ENCODE measurements at regions not wholly inside any gene's neighbourhood (a gene's known extent, or its start where the extent isn't known, plus 50 kb on each side); places are given as distances from the start of the nearest gene placed in this dataset.

DNA sequence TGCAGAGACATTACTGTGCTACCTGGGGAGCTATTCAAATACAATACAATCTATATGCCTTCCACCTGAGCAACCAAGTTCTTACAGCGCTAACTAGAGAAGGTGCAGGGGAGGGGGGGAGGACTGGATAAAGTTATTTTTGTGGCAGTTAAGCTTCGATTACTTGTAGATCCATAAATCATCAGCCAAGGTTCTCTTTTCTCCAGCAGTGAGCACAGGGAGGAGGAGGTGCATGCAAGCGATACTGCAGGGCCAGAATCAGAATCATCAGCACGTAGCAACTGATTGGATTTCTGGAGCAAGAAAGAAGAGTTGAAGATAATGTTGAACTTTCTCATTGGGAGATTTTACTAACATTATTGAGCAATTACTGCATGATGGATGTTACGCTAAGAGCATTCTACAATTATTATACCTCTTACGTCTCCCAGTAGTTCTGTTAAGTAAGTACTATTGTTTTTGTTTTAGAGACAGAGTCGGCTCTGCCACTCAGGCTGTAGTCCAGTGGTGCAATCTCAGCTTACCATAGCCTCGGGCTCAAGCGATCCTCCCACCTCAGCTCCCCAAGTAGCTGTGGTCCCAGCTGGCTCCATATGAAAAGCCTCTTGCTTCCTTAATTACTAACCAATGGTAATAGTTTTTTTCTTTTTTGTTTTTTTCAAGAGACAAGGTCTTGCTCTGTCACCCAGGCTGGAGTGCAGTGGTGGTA, 74.6 kb upstream of the EEA1 start:
- no TSS peak for BruUV-seq (replicated peaks)
- Histone ChIP-seq H3K9me3 (ENCODE audit: low read length) (no peaks in the 10 kb centered on the region), H3K9me2 (ENCODE audit: insufficient read depth, low read length) (no peaks in the 10 kb centered on the region), H2AFZ (ENCODE audit: low read length) (no peak overlapping the region), H3K36me3 (ENCODE audit: insufficient read depth, low read length) (no peaks in the 10 kb centered on the region), H4K20me1 (ENCODE audit: insufficient read depth, low read length) (no peaks in the 10 kb centered on the region), H3K79me2 (ENCODE audit: insufficient read depth, low read depth, low read length) (no peaks in the 10 kb centered on the region), H3K4me2 (ENCODE audit: low read length) (no peak overlapping the region), H3K4me1 (ENCODE audit: insufficient read depth, low read length, poor library complexity, severe bottlenecking) (peaks cover 6% of the 10 kb centered on the region), H3K4me3 (ENCODE audit: low read depth, low read length, poor library complexity, severe bottlenecking) (no peak overlapping the region), H3K27ac (ENCODE audit: low read depth, low read length, poor library complexity, severe bottlenecking) (no peak overlapping the region)
- no peak for TF ChIP-seq EZH2phosphoT487 (IDR thresholded peaks at IDR 0.05; ENCODE audit: borderline replicate concordance, low read depth, low read length)
- TF ChIP-seq, protein P1, sequence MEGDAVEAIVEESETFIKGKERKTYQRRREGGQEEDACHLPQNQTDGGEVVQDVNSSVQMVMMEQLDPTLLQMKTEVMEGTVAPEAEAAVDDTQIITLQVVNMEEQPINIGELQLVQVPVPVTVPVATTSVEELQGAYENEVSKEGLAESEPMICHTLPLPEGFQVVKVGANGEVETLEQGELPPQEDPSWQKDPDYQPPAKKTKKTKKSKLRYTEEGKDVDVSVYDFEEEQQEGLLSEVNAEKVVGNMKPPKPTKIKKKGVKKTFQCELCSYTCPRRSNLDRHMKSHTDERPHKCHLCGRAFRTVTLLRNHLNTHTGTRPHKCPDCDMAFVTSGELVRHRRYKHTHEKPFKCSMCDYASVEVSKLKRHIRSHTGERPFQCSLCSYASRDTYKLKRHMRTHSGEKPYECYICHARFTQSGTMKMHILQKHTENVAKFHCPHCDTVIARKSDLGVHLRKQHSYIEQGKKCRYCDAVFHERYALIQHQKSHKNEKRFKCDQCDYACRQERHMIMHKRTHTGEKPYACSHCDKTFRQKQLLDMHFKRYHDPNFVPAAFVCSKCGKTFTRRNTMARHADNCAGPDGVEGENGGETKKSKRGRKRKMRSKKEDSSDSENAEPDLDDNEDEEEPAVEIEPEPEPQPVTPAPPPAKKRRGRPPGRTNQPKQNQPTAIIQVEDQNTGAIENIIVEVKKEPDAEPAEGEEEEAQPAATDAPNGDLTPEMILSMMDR (conservative IDR thresholded peaks at IDR 0.05; ENCODE audit: low read length), result no peak
- DNase-seq (ENCODE audit: low spot score), result no peak
- intact Hi-C loops (cut with micrococcal nuclease; ENCODE audit: unreplicated experiment), result no loop called here
- ChIA-PET POLR2A (interaction anchor here (0.6 to 1.6 kb wide), 4 partner anchors 9 to 80 kb away, joined by 3 to 7 read pairs (median 4); no protein-coding TSS in a partner anchor), CTCF (ENCODE audit: unreplicated experiment) (interaction anchor here (0.6 kb wide), 1 partner anchor 1371 kb away, joined by 3 read pairs; no protein-coding TSS in a partner anchor)

DNA sequence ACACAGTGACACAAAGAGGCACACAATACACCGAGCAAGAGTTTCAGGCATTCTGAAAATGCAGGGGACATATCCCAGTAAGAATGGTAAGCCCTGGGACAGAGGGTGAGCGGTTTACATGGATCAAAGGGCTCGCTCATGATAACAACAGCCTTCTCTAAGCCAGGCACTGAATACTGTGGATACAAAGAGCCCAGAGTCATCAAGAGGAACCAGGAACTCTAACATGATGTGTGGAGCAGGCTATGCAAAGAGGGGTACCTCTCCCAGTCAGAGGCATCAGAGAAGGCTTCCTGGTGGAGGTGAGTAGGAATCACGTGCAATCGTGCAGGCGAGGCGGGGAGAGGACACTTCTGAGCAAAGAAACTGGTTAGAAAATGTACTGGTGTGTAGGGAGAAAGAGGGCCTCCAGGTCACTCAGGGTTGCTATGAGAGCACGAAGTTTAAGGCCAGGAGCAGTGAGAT, 76.9 kb upstream of the EEA1 start:
- no peak overlapping the region for H2AFZ ChIP-seq (ENCODE audit: low read length)
- H4K20me1 ChIP-seq (ENCODE audit: insufficient read depth, low read length), result no peaks in the 10 kb centered on the region
- intact Hi-C loops (cut with micrococcal nuclease; ENCODE audit: unreplicated experiment), result no loop called here
- H3K9me2 ChIP-seq (ENCODE audit: insufficient read depth, low read length), result no peaks in the 10 kb centered on the region
- CTCF ChIA-PET (ENCODE audit: unreplicated experiment), result no interaction called here
- TF ChIP-seq EZH2phosphoT487 (IDR thresholded peaks at IDR 0.05; ENCODE audit: borderline replicate concordance, low read depth, low read length), result no peak
- TF ChIP-seq, protein P1 (conservative IDR thresholded peaks at IDR 0.05; ENCODE audit: low read length), result no peak
- H3K4me2 ChIP-seq (ENCODE audit: low read length), result no peak overlapping the region
- no peak overlapping the region for H3K27ac ChIP-seq (ENCODE audit: low read depth, low read length, poor library complexity, severe bottlenecking)
- no TSS peak for BruUV-seq (replicated peaks)
- no peaks in the 10 kb centered on the region for H3K79me2 ChIP-seq (ENCODE audit: insufficient read depth, low read depth, low read length)
- peaks cover 6% of the 10 kb centered on the region for H3K4me1 ChIP-seq (ENCODE audit: insufficient read depth, low read length, poor library complexity, severe bottlenecking)
- POLR2A ChIA-PET, result interaction anchor here (0.6 to 1.0 kb wide), 4 partner anchors 14 to 666 kb away, joined by 3 to 5 read pairs (median 3); no protein-coding TSS in a partner anchor
- no peaks in the 10 kb centered on the region for H3K36me3 ChIP-seq (ENCODE audit: insufficient read depth, low read length)
- no peaks in the 10 kb centered on the region for H3K9me3 ChIP-seq (ENCODE audit: low read length)
- DNase-seq (ENCODE audit: low spot score), result no peak
- no peak overlapping the region for H3K4me3 ChIP-seq (ENCODE audit: low read depth, low read length, poor library complexity, severe bottlenecking)

Data from OCI-LY7 (cell line).